AG04449 (cell line): ENCODE measurements at regions not wholly inside any gene's neighbourhood (a gene's known extent, or its start where the extent isn't known, plus 50 kb on each side); places are given as distances from the start of the nearest gene placed in this dataset.

Source experiments
- CTCF ChIA-PET: fragments of 350-600 bp; formaldehyde crosslinking; extraction: SDS; loops from one replicate; lab custom pipeline; 2021; ENCODE audit warnings: antibody characterized with exemption; lab: Yijun Ruan, JAX
- POLR2A ChIA-PET: fragments of 400-600, 350-600 bp; formaldehyde crosslinking; extraction: SDS; loops from one replicate; lab custom pipeline; 2020; ENCODE audit warnings: antibody characterized with exemption, inconsistent platforms; lab: Yijun Ruan, JAX
- DNase-seq: peaks from one replicate; pipeline ENCODE4 v3.0.0-alpha.2; 2010; ENCODE audit warnings: low read depth, low spot score
- H3K4me3 ChIP-seq: 2 replicates; pipeline ENCODE4 v1.5.1; 2011; ENCODE audit warnings: low read depth, mild to moderate bottlenecking, control low read depth, low read length
- CTCF ChIP-seq: IDR thresholded peaks from one replicate; pipeline ENCODE4 v1.5.1; 2011; ENCODE audit warnings: mild to moderate bottlenecking, moderate library complexity, low read length, control low read depth, inconsistent platforms; ENCODE audit not compliant: insufficient read depth; ENCODE audit errors: missing control alignments

GRCh38 chr4:45778514-45778913, 345.3 kb downstream of the GABRG1 start:
- ChIA-PET POLR2A (no interaction called here), CTCF (no interaction called here)
- H3K4me3 ChIP-seq = no peak overlapping the region
- no peak for TF ChIP-seq CTCF
- no peak for DNase-seq

GRCh38 chr4:45776146-45776545, 347.7 kb downstream of the GABRG1 start:
- no peak for TF ChIP-seq CTCF
- POLR2A ChIA-PET = no interaction called here
- CTCF ChIA-PET = no interaction called here
- no peak overlapping the region for H3K4me3 ChIP-seq
- DNase-seq = no peak

- no peak overlapping the region for H3K4me3 ChIP-seq
- no peak for DNase-seq
- CTCF ChIA-PET = no interaction called here
- TF ChIP-seq CTCF = no peak
- POLR2A ChIA-PET = no interaction called here
Measured at GRCh38 chr4:45770958-45771357, 352.9 kb downstream of the GABRG1 start.

GRCh38 chr4:45765521-45765920, 358.3 kb downstream of the GABRG1 start:
- CTCF ChIA-PET = no interaction called here

GRCh38 chr4:45751877-45752530, 371.9 kb downstream of the GABRG1 start:
- ChIA-PET CTCF (no interaction called here), POLR2A (no interaction called here)
- no peak overlapping the region for H3K4me3 ChIP-seq
- no peak for DNase-seq
- no peak for TF ChIP-seq CTCF

More at GRCh38 chr4:45765521-45765920, 358.3 kb downstream of the GABRG1 start:
- H3K4me3 ChIP-seq = no peak overlapping the region
- POLR2A ChIA-PET = no interaction called here
- DNase-seq = no peak
- no peak for TF ChIP-seq CTCF

GRCh38 chr4:45750721-45751120, 373.1 kb downstream of the GABRG1 start:
- POLR2A ChIA-PET = no interaction called here
- TF ChIP-seq CTCF = no peak
- no peak overlapping the region for H3K4me3 ChIP-seq
- DNase-seq = no peak
- CTCF ChIA-PET = no interaction called here
